ENCODE measurements at regions not wholly inside any gene's neighbourhood (a gene's known extent, or its start where the extent isn't known, plus 50 kb on each side); places are given as distances from the start of the nearest gene placed in this dataset.

DNA sequence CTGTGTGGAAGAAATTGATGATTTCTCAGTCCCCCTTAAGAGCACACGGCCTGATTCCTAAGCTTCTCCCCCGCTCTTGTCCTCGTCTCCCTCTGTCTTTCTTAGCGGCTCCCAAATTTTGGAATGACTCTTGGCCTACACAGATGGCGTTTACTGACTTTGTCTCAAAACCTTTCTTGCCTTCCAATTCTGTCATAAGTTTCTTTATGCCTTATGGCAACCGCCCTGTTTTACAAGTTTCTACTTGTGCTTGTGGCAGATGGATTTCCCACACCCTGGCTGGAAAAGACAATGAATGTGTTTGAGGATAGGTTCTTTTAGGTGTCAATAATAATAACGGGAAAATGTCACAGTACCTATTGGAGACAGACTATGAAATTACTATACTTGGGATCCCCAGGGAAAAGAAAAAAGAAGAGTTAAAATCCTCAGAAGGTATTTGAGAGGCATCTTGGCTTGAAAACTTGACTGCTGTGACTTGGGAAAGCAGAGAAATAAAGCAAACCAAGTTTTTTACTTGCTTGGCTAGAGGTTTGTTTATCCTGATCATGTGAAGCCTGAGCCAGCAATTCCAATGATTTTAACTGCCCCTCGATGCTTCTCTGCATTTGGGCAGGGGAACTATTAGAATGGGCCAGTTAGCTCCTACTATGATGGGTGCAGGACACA lies 276.4 kb downstream of the HRH4 start:
- no peak for DNase-seq (ENCODE audit: low read depth)

DNA sequence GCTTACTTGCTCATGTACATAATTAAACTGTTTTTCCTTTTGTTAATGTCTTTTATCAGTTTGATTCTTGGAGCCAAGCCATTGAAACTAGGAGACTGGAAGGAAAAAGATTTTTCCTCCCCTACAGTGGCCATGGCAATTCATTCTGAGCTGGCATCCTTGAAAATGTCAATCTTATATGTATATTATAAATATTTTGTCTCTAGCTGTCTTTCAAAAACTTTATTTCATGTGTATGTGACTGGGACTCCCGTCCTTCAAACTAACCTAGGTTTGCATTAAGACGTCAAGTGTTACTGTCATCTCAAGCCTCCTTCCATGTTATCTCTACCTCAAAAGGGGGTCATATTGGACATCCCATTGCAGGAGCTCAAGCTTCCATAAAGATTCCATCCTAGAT lies 280.4 kb downstream of the HRH4 start:
- no peak for DNase-seq (ENCODE audit: low read depth)

- no peak for DNase-seq (ENCODE audit: low read depth)
Observed at GRCh38 chr18:24741321-24741720, 280.9 kb downstream of the HRH4 start.

GRCh38 chr18:24741965-24742724 lies 281.7 kb downstream of the HRH4 start:
- no peak for DNase-seq (ENCODE audit: low read depth)

DNA sequence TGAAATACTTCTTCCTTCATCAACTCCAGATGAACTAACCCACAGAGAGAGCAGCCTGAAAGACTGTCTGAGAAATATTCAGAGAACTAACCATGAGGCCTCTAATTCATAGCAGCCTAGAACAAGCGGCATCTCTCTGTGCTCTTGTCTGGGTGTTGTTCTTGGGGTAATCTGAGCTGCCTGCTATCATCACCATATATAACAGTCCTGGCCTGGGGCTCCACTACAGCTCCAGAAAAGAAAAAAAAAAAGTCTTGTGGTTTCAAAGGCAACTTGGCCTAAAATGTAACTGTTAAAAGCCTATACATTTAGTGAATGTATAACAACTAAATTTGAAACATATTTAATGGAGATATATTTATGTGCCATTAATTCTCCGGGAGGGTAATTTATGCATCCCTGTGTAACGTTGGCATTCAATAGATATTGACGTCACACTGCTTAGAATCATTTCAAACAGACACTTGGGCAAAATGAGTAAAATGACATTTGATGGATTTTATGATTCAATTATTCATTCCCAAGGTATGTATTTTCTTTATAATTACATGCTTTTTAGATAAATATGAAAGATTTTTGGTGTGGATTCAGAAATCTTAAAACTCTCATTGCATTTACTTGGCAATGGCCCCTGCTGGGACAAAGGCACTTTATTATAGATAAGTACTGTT lies 294.3 kb downstream of the HRH4 start:
- DNase-seq (ENCODE audit: low read depth) = no peak

DNA sequence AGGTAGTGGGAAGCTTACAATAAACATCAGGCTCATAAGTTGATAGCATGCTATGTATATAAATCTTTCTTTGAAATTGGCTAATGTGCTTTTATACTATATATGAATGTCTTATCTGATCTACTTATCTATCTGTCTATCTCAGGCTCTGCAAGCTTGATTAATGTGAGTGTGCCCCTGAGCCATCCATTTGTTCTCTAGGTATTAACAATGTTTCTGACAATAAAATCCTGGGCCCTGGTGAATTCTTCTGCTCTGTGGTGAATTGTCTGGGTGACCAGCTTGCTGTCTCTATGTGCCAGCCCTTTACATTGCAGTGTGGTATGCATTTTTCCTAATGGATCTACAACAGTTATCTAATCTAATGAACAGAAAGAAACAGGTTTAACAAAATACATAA lies 295.9 kb downstream of the HRH4 start:
- DNase-seq (ENCODE audit: low read depth) = no peak

DNA sequence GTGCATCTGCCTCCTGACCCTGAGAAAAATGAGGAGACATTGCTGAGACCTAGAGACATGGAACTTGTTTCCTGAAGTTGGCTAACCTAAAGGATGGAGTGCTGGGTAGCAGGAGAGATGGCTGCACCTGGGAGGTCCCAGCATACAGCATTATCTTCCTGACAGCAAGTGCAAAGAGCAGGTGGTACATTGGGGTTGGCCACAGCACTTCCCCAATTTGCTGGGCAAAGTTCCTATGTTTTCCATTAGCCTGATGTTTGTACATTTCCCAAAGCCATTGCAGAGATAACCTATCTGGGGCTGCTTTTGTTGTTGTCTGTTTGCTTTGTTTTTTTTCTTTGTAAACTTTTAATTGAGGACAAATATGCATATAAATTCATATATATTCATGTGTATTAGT lies 296.7 kb downstream of the HRH4 start:
- DNase-seq (ENCODE audit: low read depth) = no peak

DNA sequence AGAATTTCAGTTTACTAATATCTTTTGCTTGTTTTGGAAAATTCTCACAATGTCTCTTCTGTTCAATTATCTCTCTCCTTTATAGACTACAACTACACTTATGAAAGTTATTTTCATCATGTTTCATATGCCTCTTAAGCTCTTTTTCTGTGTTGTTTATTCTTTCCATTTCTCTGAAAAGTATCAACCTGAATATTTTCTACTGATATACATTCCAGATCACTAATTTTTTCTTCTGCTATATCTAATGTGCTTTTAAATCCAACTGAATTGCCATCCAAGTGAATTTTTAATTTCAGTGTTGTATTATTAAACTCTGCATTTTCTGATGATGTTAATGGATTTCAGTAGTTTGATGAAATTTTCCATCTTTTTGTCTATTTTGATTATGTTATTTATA lies 301.3 kb downstream of the HRH4 start:
- no peak for DNase-seq (ENCODE audit: low read depth)

GRCh38 chr18:24762511-24762910 lies 302.1 kb downstream of the HRH4 start:
- DNase-seq (ENCODE audit: low read depth) = no peak

DNA sequence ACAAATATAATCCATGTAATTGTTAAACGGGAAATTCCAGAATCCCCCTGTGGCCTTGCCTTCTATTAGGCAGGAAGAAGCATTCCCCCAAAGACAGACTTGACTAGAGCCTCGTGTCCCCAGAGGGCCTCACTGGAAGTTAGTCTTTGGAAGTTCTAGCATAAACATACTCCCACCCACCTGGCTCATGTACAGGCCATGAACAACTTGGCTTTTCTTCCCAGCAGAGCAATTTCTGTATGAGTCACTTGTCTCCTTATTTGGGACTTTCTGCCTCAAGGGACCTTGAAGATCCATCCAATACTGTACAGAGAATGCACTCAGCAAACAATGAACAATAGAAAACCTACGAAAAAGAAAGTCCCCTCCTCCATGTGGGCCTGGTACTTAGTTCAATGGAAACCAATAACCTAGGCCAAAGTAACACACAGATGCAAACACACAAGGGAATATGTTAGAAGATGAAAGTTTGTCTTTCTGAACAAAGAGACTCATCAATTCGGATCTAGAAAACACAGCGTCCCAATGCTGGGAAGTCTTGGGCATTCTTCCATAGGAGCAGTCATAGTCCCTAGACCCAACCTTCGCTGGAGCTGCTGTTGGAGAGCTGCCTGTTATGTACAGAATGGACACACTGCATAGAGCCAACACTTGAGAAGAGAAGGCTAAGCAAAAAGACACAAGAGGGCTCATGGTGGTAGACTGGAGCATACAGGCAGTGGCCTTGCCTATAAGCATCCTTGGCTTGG lies 303.5 kb downstream of the HRH4 start:
- DNase-seq (ENCODE audit: low read depth) = no peak

GRCh38 chr18:24764766-24765165 lies 304.3 kb downstream of the HRH4 start:
- DNase-seq (ENCODE audit: low read depth) = no peak

DNA sequence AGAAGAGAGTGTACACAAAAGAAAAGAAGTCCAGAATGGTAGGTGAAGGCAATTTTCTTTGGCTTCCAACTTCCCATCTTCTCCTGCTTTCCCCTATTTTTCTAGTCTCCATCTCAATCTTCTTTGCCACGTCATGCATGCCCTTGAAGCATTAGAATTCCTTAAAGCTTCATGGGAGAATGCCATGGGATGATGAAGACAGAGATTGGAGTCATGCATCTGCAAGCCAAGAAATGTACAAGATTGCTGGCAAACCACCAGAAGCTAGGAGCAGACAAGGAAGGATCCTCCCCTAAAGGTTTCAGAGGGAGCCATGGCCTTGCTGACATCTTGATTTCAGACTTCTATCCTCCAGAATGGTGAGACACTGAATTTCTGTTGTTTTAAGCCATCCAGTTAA lies 305.9 kb downstream of the HRH4 start:
- DNase-seq (ENCODE audit: low read depth) = no peak

- DNase-seq (ENCODE audit: low read depth) = no peak
Observed at GRCh38 chr18:24770311-24771024, 310.0 kb downstream of the HRH4 start.

DNA sequence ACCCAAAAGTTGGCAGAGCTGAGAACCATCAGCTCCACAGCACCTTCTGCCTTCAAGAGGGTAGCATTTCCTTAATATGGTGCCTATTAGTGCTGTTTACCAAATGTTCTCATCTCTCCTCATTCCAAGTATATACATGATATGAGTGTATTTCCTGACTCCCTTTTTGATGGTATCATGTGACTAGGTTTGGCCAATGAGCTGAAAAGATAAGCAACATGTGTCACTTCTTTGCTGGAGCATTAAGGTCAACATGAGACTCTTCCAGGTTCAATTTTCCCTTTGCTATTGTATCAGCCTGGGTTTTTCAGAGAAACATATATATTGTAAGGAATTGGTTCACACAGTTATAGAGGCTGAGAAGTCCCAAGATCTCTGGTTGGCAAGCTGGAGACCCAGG lies 310.9 kb downstream of the HRH4 start:
- DNase-seq (ENCODE audit: low read depth) = no peak

- DNase-seq (ENCODE audit: low read depth) = no peak
Observed at GRCh38 chr18:24773101-24773500, 312.7 kb downstream of the HRH4 start.

DNA sequence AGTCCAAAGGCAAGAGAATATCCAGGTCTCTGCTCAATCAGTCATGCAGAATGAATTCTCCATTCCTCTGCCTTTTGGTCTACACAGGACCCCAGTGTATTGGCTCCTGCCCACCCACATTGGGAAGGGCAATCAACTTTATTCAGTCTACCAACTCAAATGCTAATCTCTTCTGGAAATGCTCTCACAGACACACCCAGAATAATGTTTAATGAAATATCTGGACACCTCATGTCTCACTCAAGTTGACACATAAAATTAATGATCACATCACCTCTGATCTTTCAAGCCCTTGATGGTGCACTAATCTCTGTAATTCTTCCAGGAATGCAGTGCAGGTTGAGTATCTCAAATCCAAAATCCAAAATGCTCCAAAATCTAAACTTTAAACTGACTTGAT lies 315.6 kb downstream of the HRH4 start:
- DNase-seq (ENCODE audit: low read depth) = no peak

DNA sequence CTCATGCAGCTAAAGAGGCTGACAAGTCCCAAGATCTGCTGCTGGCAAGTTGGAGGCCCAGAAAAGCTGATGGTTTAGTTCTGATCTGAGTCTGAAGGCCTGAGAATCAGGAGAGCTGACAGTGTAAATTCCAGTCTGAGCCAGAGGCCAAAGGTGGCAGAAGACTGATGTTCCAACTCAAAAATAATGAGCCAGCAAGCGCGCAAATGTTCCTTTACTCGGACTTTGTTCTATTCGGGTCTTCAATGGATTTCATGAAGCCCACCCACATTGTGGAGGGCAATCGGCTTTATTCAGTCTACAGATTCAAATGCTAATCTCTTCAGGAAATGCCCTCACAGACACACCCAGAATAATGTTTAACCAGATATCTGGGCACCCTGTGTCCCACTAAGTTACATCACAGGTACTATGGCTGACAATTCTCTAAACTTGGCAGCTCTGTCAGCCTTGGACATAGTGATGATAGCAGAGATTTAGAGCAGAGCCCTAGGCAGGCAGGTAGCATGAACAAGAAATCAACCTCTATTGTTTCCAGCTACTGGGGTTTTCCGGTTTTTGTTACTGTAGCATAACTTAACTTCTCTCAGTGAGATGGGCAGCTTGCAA lies 318.5 kb downstream of the HRH4 start:
- no peak for DNase-seq (ENCODE audit: low read depth)

GRCh38 chr18:24782566-24782965 lies 322.1 kb downstream of the HRH4 start:
- no peak for DNase-seq (ENCODE audit: low read depth)

DNA sequence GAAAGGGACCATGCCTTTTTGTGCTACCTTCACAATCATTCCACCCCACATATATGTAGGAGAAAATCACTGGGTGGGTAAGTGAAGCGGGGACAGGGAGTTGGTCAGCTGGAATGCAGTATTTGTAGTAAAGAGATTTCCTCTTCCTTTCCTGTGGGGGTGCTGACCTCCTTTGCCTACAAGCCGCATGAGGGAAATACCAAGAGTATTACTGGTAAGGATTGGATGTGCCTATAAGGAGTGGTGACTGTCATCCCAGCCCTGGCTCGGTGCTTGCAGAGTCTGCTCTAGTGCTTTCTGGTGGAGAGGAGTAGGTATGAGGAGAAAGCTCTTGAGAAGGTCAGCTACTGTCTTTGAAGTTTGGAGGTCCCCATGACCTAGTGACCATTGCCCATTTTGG lies 324.6 kb downstream of the HRH4 start:
- no peak for DNase-seq (ENCODE audit: low read depth)

DNA sequence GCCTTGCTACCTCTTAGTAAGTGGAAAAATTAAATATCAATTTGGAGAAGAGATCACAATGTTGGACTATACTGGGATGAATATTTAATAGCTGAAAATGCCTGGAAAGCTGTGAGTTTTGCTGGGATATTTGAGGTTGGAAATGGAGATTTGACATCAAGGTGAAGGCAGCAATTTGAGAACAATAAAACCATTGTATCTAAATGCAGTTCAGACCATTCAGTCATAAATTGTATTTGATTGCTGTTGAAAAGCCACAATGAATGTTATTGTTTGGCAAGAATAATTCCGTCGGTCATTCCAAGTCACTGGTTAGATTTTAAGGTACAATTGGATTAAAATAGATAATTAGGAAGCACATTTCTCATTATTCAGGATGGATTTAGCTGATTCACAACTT lies 325.6 kb downstream of the HRH4 start:
- no peak for DNase-seq (ENCODE audit: low read depth)

GRCh38 chr18:24790347-24790746 lies 329.9 kb downstream of the HRH4 start:
- no peak for DNase-seq (ENCODE audit: low read depth)

All from activated T-cell treated with anti-CD3 and anti-CD28 coated beads for 1 hour (primary cell).